ENCODE measurements at regions not wholly inside any gene's neighbourhood (a gene's known extent, or its start where the extent isn't known, plus 50 kb on each side); places are given as distances from the start of the nearest gene placed in this dataset.

- no peak for TF ChIP-seq EZH2phosphoT487 (IDR thresholded peaks at IDR 0.05; ENCODE audit: borderline replicate concordance, low read length)
- TF ChIP-seq, protein P1, sequence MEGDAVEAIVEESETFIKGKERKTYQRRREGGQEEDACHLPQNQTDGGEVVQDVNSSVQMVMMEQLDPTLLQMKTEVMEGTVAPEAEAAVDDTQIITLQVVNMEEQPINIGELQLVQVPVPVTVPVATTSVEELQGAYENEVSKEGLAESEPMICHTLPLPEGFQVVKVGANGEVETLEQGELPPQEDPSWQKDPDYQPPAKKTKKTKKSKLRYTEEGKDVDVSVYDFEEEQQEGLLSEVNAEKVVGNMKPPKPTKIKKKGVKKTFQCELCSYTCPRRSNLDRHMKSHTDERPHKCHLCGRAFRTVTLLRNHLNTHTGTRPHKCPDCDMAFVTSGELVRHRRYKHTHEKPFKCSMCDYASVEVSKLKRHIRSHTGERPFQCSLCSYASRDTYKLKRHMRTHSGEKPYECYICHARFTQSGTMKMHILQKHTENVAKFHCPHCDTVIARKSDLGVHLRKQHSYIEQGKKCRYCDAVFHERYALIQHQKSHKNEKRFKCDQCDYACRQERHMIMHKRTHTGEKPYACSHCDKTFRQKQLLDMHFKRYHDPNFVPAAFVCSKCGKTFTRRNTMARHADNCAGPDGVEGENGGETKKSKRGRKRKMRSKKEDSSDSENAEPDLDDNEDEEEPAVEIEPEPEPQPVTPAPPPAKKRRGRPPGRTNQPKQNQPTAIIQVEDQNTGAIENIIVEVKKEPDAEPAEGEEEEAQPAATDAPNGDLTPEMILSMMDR (IDR thresholded peaks at IDR 0.05; ENCODE audit: low read depth, low read length, poor library complexity, severe bottlenecking): no peak
These were observed 149.7 kb downstream of the TFAP2C start for GRCh38 chr20:56778765-56779195.
